Hippocampal formation (tissue), 2 donors: ENCODE measurements at regions not wholly inside any gene's neighbourhood (a gene's known extent, or its start where the extent isn't known, plus 50 kb on each side); places are given as distances from the start of the nearest gene placed in this dataset.
"Not testable (repeated sequence)": the region's sequence is repeated elsewhere in the genome, so short reads cannot be mapped to it uniquely, and the experiment has no call there.

Source experiments
- DNase-seq, 2 donors: peaks; one replicate each; lab custom pipeline; 2025; lab: John Stamatoyannopoulos, UW

DNA sequence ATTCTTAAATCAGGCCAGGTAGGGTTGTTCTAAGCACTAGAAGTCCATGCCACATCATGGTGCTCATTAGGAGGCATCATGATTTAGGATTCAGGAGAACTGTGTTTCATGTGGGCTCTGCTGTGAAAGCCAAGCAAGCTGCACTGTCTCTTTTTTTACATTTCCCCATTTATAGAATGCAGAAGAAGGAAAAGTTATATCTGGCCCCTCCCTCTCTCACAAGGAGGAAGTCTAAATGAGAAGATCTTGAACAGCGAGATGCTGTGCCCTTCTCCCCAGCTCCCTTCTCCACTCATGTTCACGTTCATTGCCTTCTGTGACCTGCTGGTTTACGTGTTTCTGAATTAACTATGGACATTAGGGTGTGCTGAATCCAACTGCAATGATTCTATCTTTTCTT lies 178.5 kb upstream of the RASGRP1 start:
- no peak for DNase-seq

DNA sequence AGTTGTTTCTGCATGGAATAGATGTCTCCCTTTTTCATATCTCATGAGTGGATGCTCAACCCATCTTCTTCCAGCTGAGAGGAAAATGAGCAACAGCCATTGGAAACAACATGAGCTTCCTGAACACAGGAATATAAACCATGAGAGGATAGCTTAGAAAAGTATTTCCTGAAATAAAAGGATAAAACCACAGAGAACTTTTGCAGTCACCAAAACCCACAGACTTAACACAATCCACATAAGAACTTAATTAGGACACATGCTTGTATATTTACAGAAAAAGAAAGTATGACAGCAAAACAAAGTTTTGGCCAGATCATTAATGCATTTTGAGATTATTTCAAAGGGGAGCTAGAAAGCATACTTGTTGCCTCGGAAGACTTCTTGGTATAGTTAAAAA lies 180.5 kb upstream of the RASGRP1 start:
- DNase-seq: no peak

- DNase-seq: no peak
Measured at GRCh38 chr15:38745626-38746025, 181.0 kb upstream of the RASGRP1 start.

DNA sequence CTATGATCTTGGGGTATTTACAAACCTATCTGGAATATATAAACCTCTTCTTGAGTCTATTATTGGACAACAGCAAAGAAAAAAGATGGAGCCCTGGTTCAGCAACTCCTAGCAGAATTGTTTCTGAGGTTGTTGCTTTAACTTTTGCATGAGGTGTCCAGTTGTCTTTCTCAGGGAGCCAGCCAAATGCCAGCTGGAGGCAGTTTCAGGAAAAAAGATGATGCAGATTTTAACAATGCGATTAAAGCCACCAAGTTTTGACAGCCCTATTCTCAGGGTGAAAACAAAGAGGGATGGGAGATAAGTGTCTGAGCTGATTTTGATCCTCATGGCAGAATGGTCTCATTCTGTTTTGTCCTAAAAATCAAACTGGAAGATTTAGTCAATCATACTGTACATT lies 181.6 kb upstream of the RASGRP1 start:
- no peak for DNase-seq

GRCh38 chr15:38748710-38749109 lies 184.1 kb upstream of the RASGRP1 start:
- DNase-seq: no peak

DNA sequence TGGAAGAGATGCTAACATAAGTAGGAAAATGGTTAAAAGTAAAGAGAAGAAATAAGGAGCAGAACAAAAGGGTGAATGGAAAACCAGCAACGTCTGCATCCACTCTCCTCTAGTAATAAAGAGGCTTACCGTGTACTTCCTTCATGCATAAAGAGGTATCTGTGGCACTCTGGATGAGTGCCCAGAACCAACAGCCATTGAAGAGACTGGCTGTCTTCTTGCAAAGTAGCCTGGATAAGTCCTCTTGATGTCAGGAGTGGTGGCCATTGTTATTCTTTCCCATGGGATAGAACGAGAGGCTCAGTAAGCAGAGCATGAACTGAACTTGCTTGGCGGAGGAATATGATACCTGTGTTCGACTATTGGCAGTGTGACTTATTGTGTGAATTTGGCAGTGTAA lies 186.2 kb upstream of the RASGRP1 start:
- DNase-seq: no peak

- DNase-seq: no peak
Measured at GRCh38 chr15:38755718-38756117, 191.1 kb upstream of the RASGRP1 start.

- no peak for DNase-seq
Measured at GRCh38 chr15:38756441-38756840, 191.8 kb upstream of the RASGRP1 start.

- DNase-seq: no peak
Measured at GRCh38 chr15:38758043-38758442, 193.4 kb upstream of the RASGRP1 start.

GRCh38 chr15:38761681-38762080 lies 197.1 kb upstream of the RASGRP1 start:
- no peak for DNase-seq

DNA sequence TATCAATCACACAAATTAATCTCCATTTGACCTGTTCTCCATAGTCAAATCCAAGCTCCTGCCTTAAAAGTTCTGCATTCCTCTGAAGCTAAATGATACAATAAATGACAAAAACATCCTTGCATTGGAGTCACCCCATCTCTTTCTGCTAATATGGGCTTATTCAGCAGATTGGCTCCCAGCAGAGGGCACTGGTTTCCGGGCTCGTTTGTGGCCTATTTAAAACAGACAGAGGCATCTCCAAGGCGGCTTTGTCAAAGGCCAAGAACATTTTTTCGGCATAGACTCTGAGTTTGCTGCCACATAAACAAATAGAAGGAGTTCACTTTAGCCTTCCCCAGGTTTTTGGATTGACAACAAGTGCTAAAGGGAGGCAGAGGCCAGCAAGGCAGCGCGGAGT lies 204.4 kb upstream of the RASGRP1 start:
- no peak for DNase-seq

- DNase-seq: no peak
Measured at GRCh38 chr15:38769492-38769891, 204.9 kb upstream of the RASGRP1 start.

- not testable (repeated sequence) for DNase-seq
Measured at GRCh38 chr15:38774076-38774475, 209.5 kb upstream of the RASGRP1 start.

DNA sequence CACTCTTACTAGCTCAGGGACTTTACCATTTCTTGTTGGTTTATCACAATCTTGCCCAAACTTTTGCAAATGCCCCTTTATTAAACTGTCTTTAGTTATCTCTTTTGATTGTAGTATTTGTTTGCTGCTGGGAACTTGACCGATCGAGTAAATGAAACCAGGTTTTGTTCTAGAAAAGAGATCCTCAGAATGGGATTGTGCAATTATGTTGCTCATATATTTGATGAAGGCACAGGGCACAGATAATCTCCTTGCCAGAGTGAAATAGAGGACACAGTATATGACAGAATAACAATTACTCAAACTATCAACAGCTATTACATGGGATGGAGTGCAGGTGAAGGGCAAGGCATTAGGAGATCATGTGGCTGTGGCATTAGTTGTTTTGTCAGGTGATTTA lies 216.6 kb upstream of the RASGRP1 start:
- no peak for DNase-seq

DNA sequence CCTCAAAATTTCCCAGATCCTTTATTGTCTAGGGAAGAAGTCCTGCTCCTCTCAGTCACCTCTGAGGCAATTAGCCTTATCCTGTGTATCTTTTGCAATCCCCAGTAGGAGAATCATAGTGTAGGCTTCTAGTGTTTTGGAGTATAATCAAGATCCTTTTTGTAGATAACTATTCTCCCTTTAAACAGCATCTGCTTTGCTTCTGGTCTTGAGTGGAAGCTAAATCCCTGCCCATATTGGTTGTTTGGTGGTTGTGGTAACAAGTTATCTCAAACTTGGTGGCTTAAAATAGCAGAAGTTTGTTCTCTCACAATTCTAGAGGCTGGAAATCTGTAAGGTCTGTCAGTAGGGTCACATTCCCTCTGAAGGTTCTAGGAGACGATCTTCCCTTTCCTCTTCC lies 217.5 kb upstream of the RASGRP1 start:
- DNase-seq: no peak

- DNase-seq: no peak
Measured at GRCh38 chr15:38788918-38789317, 224.3 kb upstream of the RASGRP1 start.

- DNase-seq: no peak
Measured at GRCh38 chr15:38789566-38789965, 225.0 kb upstream of the RASGRP1 start.

DNA sequence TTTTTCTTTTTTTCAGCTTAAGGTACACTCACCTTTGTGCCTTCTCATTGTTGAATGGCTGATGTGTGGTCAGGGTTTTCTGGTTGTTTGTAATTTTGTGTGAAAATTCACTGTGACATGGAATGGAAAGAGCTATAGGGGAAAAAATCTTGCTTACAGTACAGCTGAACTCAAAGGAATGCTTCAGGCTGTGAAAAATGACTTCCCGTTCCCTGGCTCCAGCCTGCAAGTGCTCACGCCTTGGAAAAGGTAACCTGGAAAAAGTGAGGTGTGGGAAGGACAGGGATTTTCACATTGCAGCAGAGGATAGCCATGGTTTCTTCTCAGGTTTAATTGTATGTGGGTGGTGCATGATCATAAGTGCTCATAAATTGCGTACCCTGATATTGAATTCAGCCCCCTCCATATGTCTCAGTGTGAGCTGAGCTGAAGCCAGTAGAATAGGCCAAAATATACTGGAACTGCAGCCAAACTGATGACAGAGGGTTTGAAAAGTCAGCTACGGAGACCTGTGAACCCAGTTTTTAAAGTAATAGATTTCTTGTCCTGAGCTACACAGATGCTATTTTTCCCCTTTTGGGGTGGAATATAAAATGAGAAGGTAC lies 228.7 kb upstream of the RASGRP1 start:
- DNase-seq: no peak

- no peak for DNase-seq
Measured at GRCh38 chr15:38795471-38796245, 231.0 kb upstream of the RASGRP1 start.

GRCh38 chr15:38796589-38796988 lies 232.0 kb upstream of the RASGRP1 start:
- no peak for DNase-seq

- not testable (repeated sequence) for DNase-seq
Measured at GRCh38 chr15:38797506-38797905, 232.9 kb upstream of the RASGRP1 start.

DNA sequence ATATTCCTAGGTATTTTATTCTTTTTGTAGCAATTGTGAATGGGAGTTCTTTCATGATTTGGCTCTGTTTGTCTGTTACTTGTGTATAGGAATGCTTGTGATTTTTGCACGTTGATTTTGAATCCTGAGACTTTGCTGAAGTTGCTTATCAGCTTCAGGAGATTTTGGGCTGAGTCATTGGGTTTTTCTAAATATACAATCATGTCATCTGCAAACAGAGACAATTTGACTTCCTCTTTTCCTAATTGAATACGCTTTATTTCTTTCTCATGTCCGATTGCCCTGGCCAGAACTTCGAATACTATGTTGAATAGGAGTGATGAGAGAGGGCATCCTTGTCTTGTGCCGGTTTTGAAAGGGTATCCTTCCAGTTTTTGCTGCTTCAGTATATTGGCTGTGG lies 234.6 kb upstream of the RASGRP1 start:
- not testable (repeated sequence) for DNase-seq

DNA sequence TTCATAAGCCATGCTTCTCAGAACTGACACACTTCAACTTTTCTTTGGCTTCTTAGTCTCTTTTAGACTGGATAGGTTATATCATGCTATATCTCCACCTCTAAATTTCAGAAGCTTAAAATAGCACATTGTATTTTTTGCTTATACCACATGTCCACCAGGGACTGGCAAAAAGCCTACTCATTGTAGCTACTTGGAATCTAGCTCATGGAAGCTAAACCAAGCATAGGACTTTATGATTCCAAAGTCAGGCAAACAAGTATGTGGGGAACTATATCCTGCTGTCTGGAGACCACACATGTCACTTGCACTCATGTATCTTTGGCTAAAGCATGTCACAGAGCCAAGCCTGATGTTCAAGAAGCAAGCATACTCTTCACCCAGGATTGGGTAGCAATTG lies 245.0 kb upstream of the RASGRP1 start:
- no peak for DNase-seq

DNA sequence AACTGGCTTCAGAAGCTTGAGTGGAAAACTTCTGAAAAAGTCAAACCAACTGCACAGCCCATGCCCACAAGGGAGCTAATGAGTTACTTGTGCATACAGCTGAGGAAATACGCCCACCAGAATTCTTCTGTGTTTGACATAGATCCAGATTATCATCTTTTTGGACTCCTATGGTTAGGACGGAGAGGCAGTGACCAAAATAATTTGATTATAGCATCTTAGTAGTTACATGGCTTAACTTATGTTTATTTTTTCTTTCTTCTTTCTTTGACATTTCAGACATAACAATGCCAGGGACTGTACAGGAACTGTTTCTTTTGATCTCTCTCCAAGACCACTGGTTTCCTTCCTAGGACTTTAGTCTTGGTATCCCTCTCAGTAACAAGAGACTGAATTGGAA lies 246.1 kb upstream of the RASGRP1 start:
- no peak for DNase-seq
